Astrocyte (in vitro differentiated cells and primary cell): ENCODE measurements at regions not wholly inside any gene's neighbourhood (a gene's known extent, or its start where the extent isn't known, plus 50 kb on each side); places are given as distances from the start of the nearest gene placed in this dataset.

Source experiments
- EZH2 ChIP-seq: IDR thresholded peaks from 2 replicates; pipeline ENCODE4 v1.6.1; 2012; ENCODE audit warnings: mild to moderate bottlenecking, low read length, inconsistent platforms; ENCODE audit not compliant: insufficient read depth
- TF ChIP-seq, protein P1 (sequence below): IDR thresholded peaks from 2 replicates; pipeline ENCODE4 v1.5.1; 2011; ENCODE audit warnings: low read depth, mild to moderate bottlenecking, inconsistent platforms, low read length, moderate library complexity; ENCODE audit not compliant: insufficient read depth

DNA sequence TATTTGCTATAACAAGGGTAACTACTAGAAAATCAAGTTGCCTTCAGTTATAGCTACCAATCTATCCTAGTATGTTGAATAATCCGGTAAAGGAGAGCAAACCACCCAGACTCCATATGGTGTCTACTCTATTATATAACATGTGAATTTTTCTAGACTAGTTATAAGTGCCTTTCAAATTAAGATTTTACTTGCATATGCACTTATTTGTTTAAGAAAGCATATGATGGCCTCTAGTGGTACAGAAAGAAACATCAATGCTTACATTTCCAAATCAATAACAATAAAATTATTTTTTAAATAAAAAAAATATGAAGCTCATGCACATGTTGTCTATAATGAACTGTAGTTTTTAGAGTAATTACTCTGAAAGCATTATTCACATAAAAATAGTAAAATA, 1516.4 kb upstream of the PABPC4L start:
- TF ChIP-seq EZH2: no peak
- TF ChIP-seq, protein P1, sequence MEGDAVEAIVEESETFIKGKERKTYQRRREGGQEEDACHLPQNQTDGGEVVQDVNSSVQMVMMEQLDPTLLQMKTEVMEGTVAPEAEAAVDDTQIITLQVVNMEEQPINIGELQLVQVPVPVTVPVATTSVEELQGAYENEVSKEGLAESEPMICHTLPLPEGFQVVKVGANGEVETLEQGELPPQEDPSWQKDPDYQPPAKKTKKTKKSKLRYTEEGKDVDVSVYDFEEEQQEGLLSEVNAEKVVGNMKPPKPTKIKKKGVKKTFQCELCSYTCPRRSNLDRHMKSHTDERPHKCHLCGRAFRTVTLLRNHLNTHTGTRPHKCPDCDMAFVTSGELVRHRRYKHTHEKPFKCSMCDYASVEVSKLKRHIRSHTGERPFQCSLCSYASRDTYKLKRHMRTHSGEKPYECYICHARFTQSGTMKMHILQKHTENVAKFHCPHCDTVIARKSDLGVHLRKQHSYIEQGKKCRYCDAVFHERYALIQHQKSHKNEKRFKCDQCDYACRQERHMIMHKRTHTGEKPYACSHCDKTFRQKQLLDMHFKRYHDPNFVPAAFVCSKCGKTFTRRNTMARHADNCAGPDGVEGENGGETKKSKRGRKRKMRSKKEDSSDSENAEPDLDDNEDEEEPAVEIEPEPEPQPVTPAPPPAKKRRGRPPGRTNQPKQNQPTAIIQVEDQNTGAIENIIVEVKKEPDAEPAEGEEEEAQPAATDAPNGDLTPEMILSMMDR: no peak
